ENCODE measurements at regions not wholly inside any gene's neighbourhood (a gene's known extent, or its start where the extent isn't known, plus 50 kb on each side); places are given as distances from the start of the nearest gene placed in this dataset.

GRCh38 chr17:33651686-33652085 is 358.6 kb upstream of the ASIC2 start:
- no peaks in the 10 kb centered on the region for H3K9me3 ChIP-seq (ENCODE audit: low read length)
- no peaks in the 10 kb centered on the region for H3K27me3 ChIP-seq (ENCODE audit: insufficient read depth, low read length)
- no peak for TF ChIP-seq EZH2 (IDR thresholded peaks at IDR 0.05; ENCODE audit: borderline replicate concordance, low read length)
- no peak for TF ChIP-seq CTCF (IDR thresholded peaks at IDR 0.05; ENCODE audit: low read length)
- no peaks in the 10 kb centered on the region for H3K36me3 ChIP-seq (ENCODE audit: insufficient read depth, low read length)
- no peaks in the 10 kb centered on the region for H3K4me1 ChIP-seq (ENCODE audit: insufficient read depth, low read length, severe bottlenecking)
- H3K4me2 ChIP-seq (ENCODE audit: low read length): no peak overlapping the region
- H3K9me2 ChIP-seq (ENCODE audit: low read depth, low read length): no peaks in the 10 kb centered on the region
- no peak overlapping the region for H3K27ac ChIP-seq (ENCODE audit: low read depth, low read length, poor library complexity, severe bottlenecking)
- H3F3A ChIP-seq (ENCODE audit: insufficient read depth, low read length): no peaks in the 10 kb centered on the region
- H3K9ac ChIP-seq (ENCODE audit: low read length): no peak overlapping the region
- H3K4me3 ChIP-seq (ENCODE audit: low read depth, low read length, poor library complexity, severe bottlenecking): no peak overlapping the region
- no peak overlapping the region for H2AFZ ChIP-seq (ENCODE audit: low read length)
- no peaks in the 10 kb centered on the region for H3K79me2 ChIP-seq (ENCODE audit: insufficient read depth, low read length)
- no peaks in the 10 kb centered on the region for H4K20me1 ChIP-seq (ENCODE audit: insufficient read depth, low read length)

- no peaks in the 10 kb centered on the region for H3K79me2 ChIP-seq (ENCODE audit: insufficient read depth, low read length)
- no peak overlapping the region for H3K4me2 ChIP-seq (ENCODE audit: low read length)
- no peaks in the 10 kb centered on the region for H4K20me1 ChIP-seq (ENCODE audit: insufficient read depth, low read length)
- no peak overlapping the region for H3K4me3 ChIP-seq (ENCODE audit: low read depth, low read length, poor library complexity, severe bottlenecking)
- H3F3A ChIP-seq (ENCODE audit: insufficient read depth, low read length): no peaks in the 10 kb centered on the region
- no peaks in the 10 kb centered on the region for H3K36me3 ChIP-seq (ENCODE audit: insufficient read depth, low read length)
- no peak overlapping the region for H3K9ac ChIP-seq (ENCODE audit: low read length)
- no peaks in the 10 kb centered on the region for H3K9me3 ChIP-seq (ENCODE audit: low read length)
- no peaks in the 10 kb centered on the region for H3K9me2 ChIP-seq (ENCODE audit: low read depth, low read length)
- no peak overlapping the region for H3K27ac ChIP-seq (ENCODE audit: low read depth, low read length, poor library complexity, severe bottlenecking)
- TF ChIP-seq CTCF (IDR thresholded peaks at IDR 0.05; ENCODE audit: low read length) (no peak), EZH2 (IDR thresholded peaks at IDR 0.05; ENCODE audit: borderline replicate concordance, low read length) (no peak)
- no peaks in the 10 kb centered on the region for H3K27me3 ChIP-seq (ENCODE audit: insufficient read depth, low read length)
- no peak overlapping the region for H2AFZ ChIP-seq (ENCODE audit: low read length)
- H3K4me1 ChIP-seq (ENCODE audit: insufficient read depth, low read length, severe bottlenecking): no peaks in the 10 kb centered on the region
Observed at GRCh38 chr17:33652731-33653398, 359.8 kb upstream of the ASIC2 start.

GRCh38 chr17:33653399-33653788 is 360.3 kb upstream of the ASIC2 start:
- Histone ChIP-seq H2AFZ (ENCODE audit: low read length) (no peak overlapping the region), H3K4me3 (ENCODE audit: low read depth, low read length, poor library complexity, severe bottlenecking) (no peak overlapping the region), H3K9ac (ENCODE audit: low read length) (no peak overlapping the region), H3K4me1 (ENCODE audit: insufficient read depth, low read length, severe bottlenecking) (no peaks in the 10 kb centered on the region), H3K9me2 (ENCODE audit: low read depth, low read length) (no peaks in the 10 kb centered on the region), H3K4me2 (ENCODE audit: low read length) (no peak overlapping the region), H3K9me3 (ENCODE audit: low read length) (no peaks in the 10 kb centered on the region), H3K27me3 (ENCODE audit: insufficient read depth, low read length) (no peaks in the 10 kb centered on the region), H3K27ac (ENCODE audit: low read depth, low read length, poor library complexity, severe bottlenecking) (no peak overlapping the region), H3K79me2 (ENCODE audit: insufficient read depth, low read length) (no peaks in the 10 kb centered on the region), H3F3A (ENCODE audit: insufficient read depth, low read length) (no peaks in the 10 kb centered on the region), H4K20me1 (ENCODE audit: insufficient read depth, low read length) (no peaks in the 10 kb centered on the region), H3K36me3 (ENCODE audit: insufficient read depth, low read length) (no peaks in the 10 kb centered on the region)
- TF ChIP-seq EZH2 (IDR thresholded peaks at IDR 0.05; ENCODE audit: borderline replicate concordance, low read length) (no peak), CTCF (IDR thresholded peaks at IDR 0.05; ENCODE audit: low read length) (no peak)
